Caco-2 (cell line): ENCODE measurements at regions not wholly inside any gene's neighbourhood (a gene's known extent, or its start where the extent isn't known, plus 50 kb on each side); places are given as distances from the start of the nearest gene placed in this dataset.
"Not testable (repeated sequence)": the region's sequence is repeated elsewhere in the genome, so short reads cannot be mapped to it uniquely, and the experiment has no call there.

Experiments used
- BruUV-seq: library from RNA; stranded (reverse); fragments of 400-500 nt; replicated peaks from 2 replicates; lab custom pipeline; 2021; lab: Mats Ljungman, UMichigan
- CTCF ChIA-PET: fragments of 300-600 bp; sonication (Branson Sonifier 250); formaldehyde crosslinking; loops from one replicate; lab custom pipeline; 2022; ENCODE audit warnings: antibody characterized with exemption; lab: Charles Lee
- POLR2A ChIA-PET: fragments of 300-600 bp; sonication (Branson Sonifier 250); formaldehyde crosslinking; loops from one replicate; lab custom pipeline; 2022; ENCODE audit warnings: antibody characterized with exemption; lab: Charles Lee
- DNase-seq, 2 experiments: peaks; one replicate each; pipeline versions ENCODE4 v3.0.0 to v3.0.0-alpha.2; 2020 to 2022
- H3K27me3 ChIP-seq: replicated peaks from 2 replicates; pipeline ENCODE4 v1.6.0; 2011; ENCODE audit warnings: low read length; ENCODE audit not compliant: control insufficient read depth, insufficient read depth
- H3K36me3 ChIP-seq: 2 replicates; pipeline ENCODE4 v1.5.1; 2011; ENCODE audit warnings: low read length; ENCODE audit not compliant: control insufficient read depth, insufficient read depth
- H3K4me1 ChIP-seq: fragments of 250-450 bp; sonication (Bioruptor Pico); 2 replicates; pipeline ENCODE4 v1.5.1; 2020; ENCODE audit warnings: mild to moderate bottlenecking
- H3K4me3 ChIP-seq: 2 replicates; pipeline ENCODE4 v1.5.1; 2011; ENCODE audit warnings: low read depth, mild to moderate bottlenecking, control low read depth, low read length
- H3K9me3 ChIP-seq: fragments of 250-450 bp; sonication (Bioruptor Pico); 2 replicates; pipeline ENCODE4 v1.5.1; 2020; ENCODE audit warnings: mild to moderate bottlenecking, moderate library complexity
- H3K27ac Mint-ChIP-seq: one replicate; pipeline ENCODE4 v1.8.0; 2022; ENCODE audit warnings: mixed read lengths; ENCODE audit not compliant: unreplicated experiment
- H3K27me3 Mint-ChIP-seq: one replicate; pipeline ENCODE4 v1.8.0; 2022; ENCODE audit warnings: mixed read lengths; ENCODE audit not compliant: insufficient read depth, unreplicated experiment
- H3K36me3 Mint-ChIP-seq: one replicate; pipeline ENCODE4 v1.8.0; 2022; ENCODE audit warnings: mild to moderate bottlenecking, mixed read lengths; ENCODE audit not compliant: insufficient read depth, unreplicated experiment
- H3K4me1 Mint-ChIP-seq: one replicate; pipeline ENCODE4 v1.8.0; 2022; ENCODE audit warnings: low read depth, mixed read lengths; ENCODE audit not compliant: unreplicated experiment
- H3K4me3 Mint-ChIP-seq: one replicate; pipeline ENCODE4 v1.8.0; 2022; ENCODE audit warnings: mild to moderate bottlenecking, moderate library complexity, mixed read lengths; ENCODE audit not compliant: unreplicated experiment
- H3K9me3 Mint-ChIP-seq: one replicate; pipeline ENCODE4 v1.8.0; 2022; ENCODE audit warnings: mixed read lengths; ENCODE audit not compliant: unreplicated experiment
- CTCF ChIP-seq, 2 experiments: fragments of 200-600 bp in 1 of 2; IDR thresholded peaks; 1 replicate in 1 of 2; 2 replicates in 1 of 2; pipeline versions ENCODE4 v1.5.1 to v1.8.0; 2011 to 2022; ENCODE audit warnings: antibody characterized with exemption in 1 of 2, control low read depth in 1 of 2, inconsistent platforms in 1 of 2, low read depth in 1 of 2, low read length in 1 of 2, mild to moderate bottlenecking in 1 of 2, moderate library complexity in 1 of 2; ENCODE audit not compliant: insufficient read depth in 1 of 2, severe bottlenecking in 1 of 2, unreplicated experiment in 1 of 2
- intact Hi-C: fragments of 100-400 bp; cut with micrococcal nuclease; formaldehyde crosslinking; loops from one replicate; pipeline ENCODE4 v1.10.0; 2022; ENCODE audit not compliant: unreplicated experiment

DNA sequence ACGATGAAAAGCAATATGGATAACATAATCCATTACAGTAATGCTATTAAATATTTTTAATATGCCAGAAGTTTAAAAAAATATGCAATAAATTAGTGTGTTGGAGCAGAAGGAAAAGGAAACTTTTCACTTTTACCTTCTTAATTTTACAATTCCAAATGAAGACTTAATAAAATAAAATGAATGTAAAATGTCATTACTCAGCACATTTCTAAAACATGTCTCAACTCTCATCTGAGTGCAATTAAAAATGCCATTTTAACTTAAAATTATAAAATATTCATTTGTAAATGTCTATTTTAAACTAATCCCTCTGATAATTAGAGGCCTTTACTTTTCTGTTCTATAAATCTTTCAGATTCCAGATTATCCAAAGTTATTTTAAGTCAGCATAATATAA lies 733.4 kb downstream of the DNAH5 start:
- peaks cover 3% of the 10 kb centered on the region for H3K27me3 Mint-ChIP-seq
- Histone ChIP-seq H3K27me3 (no peaks in the 10 kb centered on the region), H3K4me3 (no peak overlapping the region), H3K4me1 (no peaks in the 10 kb centered on the region), H3K36me3 (no peaks in the 10 kb centered on the region), H3K9me3 (no peaks in the 10 kb centered on the region)
- no peak for TF ChIP-seq CTCF (IDR thresholded peaks at IDR 0.05; ENCODE audit: insufficient read depth in 1 of 2, low read depth in 1 of 2, low read length in 1 of 2, severe bottlenecking in 1 of 2, unreplicated experiment in 1 of 2)
- H3K9me3 Mint-ChIP-seq: no peaks in the 10 kb centered on the region
- DNase-seq: no peak
- H3K4me1 Mint-ChIP-seq: no peaks in the 10 kb centered on the region
- intact Hi-C loops: no loop called here
- POLR2A ChIA-PET: no interaction called here
- H3K4me3 Mint-ChIP-seq: no peak overlapping the region
- BruUV-seq: no TSS peak
- CTCF ChIA-PET: no interaction called here
- H3K36me3 Mint-ChIP-seq: no peaks in the 10 kb centered on the region
- H3K27ac Mint-ChIP-seq: no peak overlapping the region

DNA sequence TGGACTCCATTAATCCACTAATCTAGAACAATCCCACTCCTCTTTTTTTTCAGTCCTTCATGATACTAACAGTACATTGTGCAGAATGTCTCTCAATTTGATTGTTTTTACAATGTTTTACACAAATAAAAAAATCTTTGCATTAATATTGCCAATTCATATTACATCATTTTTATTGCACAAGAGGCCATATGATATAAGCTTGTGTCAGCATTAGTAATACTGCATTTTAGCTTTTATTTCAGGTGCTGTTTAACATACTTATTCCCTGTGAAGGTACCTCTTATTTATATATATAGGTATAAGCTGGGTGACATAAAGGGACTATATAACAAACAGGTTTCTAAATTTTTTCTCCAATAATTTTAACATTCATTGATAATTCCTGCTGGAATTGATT lies 737.4 kb downstream of the DNAH5 start:
- CTCF ChIA-PET: interaction anchor here (0.6 kb wide), 1 partner anchor 609 kb away, joined by 3 read pairs; no protein-coding TSS in a partner anchor
- H3K4me3 ChIP-seq: no peak overlapping the region
- H3K27ac Mint-ChIP-seq: no peak overlapping the region
- DNase-seq: no peak
- intact Hi-C loops: no loop called here
- no peak for TF ChIP-seq CTCF (IDR thresholded peaks at IDR 0.05; ENCODE audit: insufficient read depth in 1 of 2, low read depth in 1 of 2, low read length in 1 of 2, severe bottlenecking in 1 of 2, unreplicated experiment in 1 of 2)
- H3K4me3 Mint-ChIP-seq: no peak overlapping the region
- H3K9me3 ChIP-seq: no peaks in the 10 kb centered on the region
- H3K27me3 Mint-ChIP-seq: peaks cover 3% of the 10 kb centered on the region
- no peaks in the 10 kb centered on the region for H3K4me1 Mint-ChIP-seq
- BruUV-seq: no TSS peak
- no peaks in the 10 kb centered on the region for H3K36me3 ChIP-seq
- POLR2A ChIA-PET: no interaction called here
- H3K9me3 Mint-ChIP-seq: no peaks in the 10 kb centered on the region
- H3K4me1 ChIP-seq: no peaks in the 10 kb centered on the region
- no peaks in the 10 kb centered on the region for H3K36me3 Mint-ChIP-seq
- H3K27me3 ChIP-seq: no peaks in the 10 kb centered on the region

DNA sequence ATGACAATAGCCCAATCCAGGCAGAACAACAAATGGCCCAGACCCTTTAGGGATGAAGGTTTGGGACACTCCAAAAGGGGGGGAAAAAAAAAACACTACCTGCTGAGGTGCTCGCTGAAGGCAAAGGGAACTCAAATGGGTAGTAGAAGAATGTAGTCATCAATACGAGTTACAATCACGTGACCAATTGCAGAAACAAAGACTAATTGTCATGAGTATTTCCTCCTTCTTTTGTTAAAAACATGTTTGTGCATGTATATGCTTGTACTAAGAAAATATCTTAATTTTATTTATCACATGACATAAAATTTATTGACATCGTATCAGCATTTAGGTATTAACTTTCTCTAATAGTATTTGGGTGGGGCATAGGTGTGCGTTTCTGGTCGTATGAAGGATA lies 743.5 kb downstream of the DNAH5 start:
- ChIA-PET CTCF (no interaction called here), POLR2A (no interaction called here)
- no peak overlapping the region for H3K4me3 Mint-ChIP-seq
- DNase-seq: no peak
- TF ChIP-seq CTCF (IDR thresholded peaks at IDR 0.05; ENCODE audit: insufficient read depth in 1 of 2, low read depth in 1 of 2, low read length in 1 of 2, severe bottlenecking in 1 of 2, unreplicated experiment in 1 of 2): no peak
- Histone ChIP-seq H3K4me3 (no peak overlapping the region), H3K36me3 (no peaks in the 10 kb centered on the region), H3K4me1 (no peaks in the 10 kb centered on the region), H3K9me3 (no peaks in the 10 kb centered on the region), H3K27me3 (no peaks in the 10 kb centered on the region)
- H3K9me3 Mint-ChIP-seq: no peaks in the 10 kb centered on the region
- no peaks in the 10 kb centered on the region for H3K4me1 Mint-ChIP-seq
- intact Hi-C loops: no loop called here
- H3K27me3 Mint-ChIP-seq: peaks cover 4% of the 10 kb centered on the region
- no TSS peak for BruUV-seq
- no peaks in the 10 kb centered on the region for H3K36me3 Mint-ChIP-seq
- no peak overlapping the region for H3K27ac Mint-ChIP-seq

- H3K27me3 Mint-ChIP-seq, H3K9me3 ChIP-seq, H3K27ac Mint-ChIP-seq, H3K4me1 Mint-ChIP-seq, H3K4me3 ChIP-seq, BruUV-seq, DNase-seq, H3K9me3 Mint-ChIP-seq, POLR2A ChIA-PET, intact Hi-C loops, H3K4me3 Mint-ChIP-seq, H3K27me3 ChIP-seq, H3K36me3 ChIP-seq, CTCF ChIA-PET, H3K36me3 Mint-ChIP-seq, H3K4me1 ChIP-seq: not testable (repeated sequence)
These were observed 746.3 kb downstream of the DNAH5 start for GRCh38 chr5:13198226-13198625.
